ENCODE measurements at regions not wholly inside any gene's neighbourhood (a gene's known extent, or its start where the extent isn't known, plus 50 kb on each side); places are given as distances from the start of the nearest gene placed in this dataset.

- DNase-seq: no peak
Observed at GRCh38 chr6:115712291-115712961, 348.3 kb downstream of the FRK start.

DNA sequence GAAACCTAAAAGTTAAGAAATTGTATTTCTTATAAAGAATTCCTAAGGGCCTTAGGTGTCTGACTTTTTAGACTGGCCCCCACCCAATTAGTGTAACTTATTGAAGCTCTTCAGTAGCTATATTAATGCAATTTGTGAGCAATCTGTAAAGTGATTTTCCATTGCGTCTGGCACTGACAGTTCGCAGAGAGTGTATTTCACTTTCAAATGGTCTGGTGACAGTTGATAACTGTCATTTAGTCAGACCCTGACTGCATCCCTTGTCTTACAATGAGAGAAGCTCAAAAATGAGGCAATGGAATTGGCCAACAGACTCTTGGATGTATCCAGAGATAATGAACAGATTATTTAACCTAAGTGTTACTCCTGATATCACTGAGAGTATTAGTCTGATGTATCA, 351.8 kb downstream of the FRK start:
- no peak for DNase-seq

DNA sequence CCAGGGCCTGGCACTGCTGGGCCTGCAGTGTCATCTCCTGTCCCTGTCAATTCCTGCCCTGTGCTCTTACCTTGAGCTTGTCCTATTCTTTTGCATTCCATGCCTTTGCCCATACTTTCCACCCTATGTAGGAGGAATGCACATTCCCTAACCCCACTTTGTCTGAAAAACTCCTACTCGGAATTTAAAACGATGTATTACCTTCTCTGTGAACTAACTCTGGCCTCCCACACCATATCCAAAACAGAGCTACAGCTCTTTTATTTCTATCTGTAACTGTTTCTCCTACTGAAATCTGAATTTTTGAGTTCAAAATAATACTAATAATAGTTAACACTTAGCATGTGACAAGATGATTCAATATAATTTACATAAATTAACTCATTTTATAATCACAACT, 353.7 kb downstream of the FRK start:
- no peak for DNase-seq

- DNase-seq: no peak
Observed at GRCh38 chr6:115706324-115706723, 354.4 kb downstream of the FRK start.

- no peak for DNase-seq
Observed at GRCh38 chr6:115704028-115704427, 356.7 kb downstream of the FRK start.

- no peak for DNase-seq
Observed at GRCh38 chr6:115691433-115691832, 369.3 kb downstream of the FRK start.

DNA sequence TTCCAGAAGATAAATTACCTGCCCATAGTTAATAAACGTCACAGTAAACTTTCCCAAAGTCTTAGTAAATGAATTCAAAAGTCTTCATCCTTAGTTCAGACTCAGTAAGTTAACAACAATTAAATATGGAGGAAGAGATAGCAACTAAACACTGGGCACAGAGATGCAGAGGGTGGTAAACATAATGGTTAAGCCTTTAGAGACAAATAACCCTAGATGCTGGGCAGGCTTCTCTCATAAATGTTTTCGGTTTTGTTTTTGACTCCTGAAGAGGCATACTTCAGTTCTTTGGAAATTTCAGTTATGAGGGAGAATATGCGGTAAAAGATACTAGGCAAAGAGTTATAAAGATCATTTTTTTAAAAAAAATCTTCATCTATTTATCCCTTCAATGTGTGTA, 369.8 kb downstream of the FRK start:
- DNase-seq: no peak

- DNase-seq: no peak
Observed at GRCh38 chr6:115681978-115682775, 378.5 kb downstream of the FRK start.

DNA sequence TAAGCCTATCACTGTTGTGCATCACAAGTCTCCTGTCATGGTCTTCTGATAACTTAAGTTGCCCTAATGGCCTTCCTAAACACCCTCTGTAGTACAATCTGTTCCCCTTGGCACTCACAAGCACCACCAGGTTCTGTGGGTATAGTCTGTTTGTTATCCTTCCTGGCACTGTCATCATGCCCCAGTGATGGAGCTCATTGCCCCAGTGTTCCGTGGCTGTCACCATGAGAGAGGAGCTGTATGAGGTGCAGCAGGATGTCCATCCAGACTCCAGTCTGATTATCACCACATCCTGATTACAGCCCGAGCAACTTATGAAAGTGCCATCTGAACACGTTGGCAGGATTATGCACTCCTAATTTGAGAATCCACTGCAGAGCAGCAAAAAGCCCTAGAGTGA, 380.1 kb downstream of the FRK start:
- DNase-seq: no peak

DNA sequence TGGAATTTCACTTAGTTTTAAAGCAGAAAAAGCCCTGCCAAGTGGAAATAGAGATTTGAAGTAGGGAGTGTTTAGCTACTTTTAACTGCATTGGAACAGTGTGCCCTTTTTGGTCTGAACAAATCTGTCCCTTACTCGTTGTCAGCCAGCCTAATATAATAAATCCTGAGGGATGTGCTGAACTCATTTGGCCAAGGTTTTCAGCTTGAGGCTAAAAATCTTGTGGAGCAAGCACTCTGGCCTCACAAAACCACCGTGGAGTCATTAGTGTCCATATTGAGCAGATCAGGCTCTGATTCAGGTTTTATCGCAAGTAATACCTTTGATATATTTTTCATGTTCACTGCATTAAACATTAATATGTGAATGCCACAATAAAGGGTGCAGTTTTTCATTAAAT, 383.5 kb downstream of the FRK start:
- no peak for DNase-seq

DNA sequence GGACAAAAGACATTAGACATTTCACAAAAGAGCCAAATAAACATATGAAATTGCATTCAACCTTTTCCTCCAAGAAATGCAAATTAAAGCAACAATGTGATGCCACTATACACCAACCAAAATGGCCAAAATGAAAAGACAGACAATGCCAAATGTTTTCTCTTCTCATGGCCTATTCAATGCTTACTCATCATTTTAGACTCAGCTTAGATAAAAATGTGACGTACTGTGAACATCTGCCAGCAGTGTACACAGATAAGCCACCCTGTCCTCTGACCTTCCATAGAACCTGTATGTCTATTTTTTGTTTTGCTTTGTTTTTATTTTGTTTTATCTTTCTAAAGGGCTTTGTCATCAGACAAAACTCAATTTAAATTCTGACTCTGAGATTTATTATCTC, 385.2 kb downstream of the FRK start:
- DNase-seq: no peak

- no peak for DNase-seq
Observed at GRCh38 chr6:115668781-115669180, 391.9 kb downstream of the FRK start.

DNA sequence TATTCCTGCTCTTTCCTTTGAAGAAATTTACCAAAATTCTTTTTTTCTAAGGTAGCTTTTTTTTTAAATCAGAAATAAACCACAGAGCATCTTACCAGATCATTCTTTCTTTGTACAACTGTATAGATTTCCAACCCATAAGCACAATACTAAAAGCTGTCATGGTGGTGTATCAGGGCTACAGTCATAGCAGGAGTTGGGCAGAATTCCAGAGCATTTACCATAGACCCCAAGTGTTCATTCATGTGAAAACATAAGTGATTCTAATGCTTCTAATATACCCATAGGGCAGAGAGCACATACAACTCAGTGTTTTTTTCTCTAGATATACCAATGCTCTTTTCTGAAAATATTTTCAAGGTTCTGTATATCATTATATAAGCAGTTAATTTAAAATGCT, 392.5 kb downstream of the FRK start:
- no peak for DNase-seq

DNA sequence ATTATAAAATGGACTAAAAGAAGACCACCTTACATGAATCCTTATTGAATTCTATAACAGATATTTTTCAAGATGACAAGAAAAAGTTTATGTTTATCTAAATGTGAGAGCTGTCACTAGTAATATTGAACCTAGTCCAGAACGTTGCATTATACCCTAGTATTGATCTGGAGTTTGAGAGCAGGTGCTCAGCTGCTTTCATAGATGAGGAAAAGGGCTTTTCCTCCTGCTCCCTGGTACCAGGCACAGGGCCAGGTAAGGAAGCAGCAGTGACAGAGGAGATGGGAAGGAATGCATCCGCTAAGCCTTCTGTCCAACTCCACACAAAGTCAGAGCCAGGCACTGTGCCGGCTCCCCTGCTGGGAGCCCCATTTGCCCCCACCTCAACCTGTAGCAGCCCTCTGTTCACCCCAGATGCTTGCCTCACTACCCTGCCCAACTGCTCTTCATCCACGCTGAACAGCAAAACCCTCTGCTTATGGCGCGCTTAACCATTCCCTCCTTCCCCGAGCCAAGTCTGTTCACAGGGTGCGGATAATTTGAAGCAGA, 393.1 kb downstream of the FRK start:
- DNase-seq: peak; percentile 22

DNA sequence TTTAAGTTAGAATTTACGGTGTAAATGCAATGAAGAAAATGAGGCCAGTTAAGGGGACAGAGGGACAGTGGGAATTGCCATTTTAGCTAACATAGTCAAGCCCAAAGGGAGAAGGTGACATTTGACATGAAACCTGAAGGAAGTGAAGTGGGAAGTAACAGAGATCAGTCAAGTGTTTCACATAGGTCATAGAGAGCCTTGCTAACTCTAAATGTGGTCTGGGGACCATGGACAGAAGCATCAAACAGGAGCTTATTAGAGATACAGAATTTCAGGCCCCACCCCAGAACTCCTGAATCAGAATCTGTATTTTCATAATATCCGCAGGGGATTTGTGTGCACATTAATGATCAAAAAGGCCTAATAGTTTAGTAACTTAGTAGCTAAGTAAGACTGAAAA, 393.7 kb downstream of the FRK start:
- DNase-seq: no peak

DNA sequence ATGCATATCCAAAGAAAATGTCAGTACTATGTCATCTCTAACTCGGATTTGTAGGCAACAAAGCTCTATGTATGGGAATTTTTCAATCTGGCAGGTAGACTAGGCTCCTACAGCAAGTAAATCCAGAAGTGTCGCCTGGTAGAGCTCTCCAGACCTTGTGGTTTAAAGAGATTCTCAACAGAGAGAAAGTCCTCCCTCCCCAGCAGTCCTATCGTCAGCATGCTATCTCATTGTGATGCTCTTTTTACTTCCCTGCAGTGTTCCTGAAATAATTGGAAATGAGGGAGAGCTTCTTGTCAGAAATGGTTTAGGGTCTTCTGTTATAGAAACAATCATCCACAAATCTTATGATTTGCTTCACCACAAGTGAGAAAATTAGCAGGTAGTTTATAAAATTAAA, 395.4 kb downstream of the FRK start:
- DNase-seq: no peak

DNA sequence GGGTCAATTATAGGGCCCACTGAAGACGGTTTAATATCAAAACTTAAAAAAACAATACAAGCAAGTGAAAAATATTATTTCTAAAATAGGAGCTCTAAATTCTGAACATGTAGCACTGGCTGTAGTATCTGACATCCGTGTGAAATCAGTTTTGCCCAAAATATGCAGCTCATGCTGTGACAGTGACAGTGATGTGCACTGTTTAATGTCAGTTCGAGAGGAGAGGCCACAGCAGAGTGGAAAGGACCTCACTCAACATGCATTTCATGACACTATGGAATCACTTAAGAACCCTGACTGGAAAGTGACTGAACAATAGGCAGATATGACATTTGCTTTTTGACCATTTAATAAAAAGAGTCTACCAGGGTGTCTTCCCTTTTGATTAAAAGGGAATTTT, 397.0 kb downstream of the FRK start:
- no peak for DNase-seq

DNA sequence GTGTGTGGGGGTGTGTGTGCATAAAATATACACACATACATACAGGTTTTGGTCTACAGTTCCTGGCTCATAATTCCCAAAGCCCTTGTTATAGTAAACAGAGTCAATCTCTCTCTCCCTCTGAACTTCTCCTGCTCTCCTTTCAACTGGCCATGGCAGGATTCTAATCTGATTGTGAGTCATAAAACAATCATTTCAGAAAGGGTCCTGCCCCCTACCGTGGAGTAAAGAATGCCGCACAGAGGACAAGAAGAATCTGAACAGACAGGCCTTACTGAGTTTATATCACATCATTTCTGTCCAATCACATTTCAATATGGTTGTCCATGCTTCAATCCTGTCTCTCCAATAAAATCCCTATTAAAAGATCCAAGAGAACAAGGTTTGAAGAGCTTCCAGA, 416.9 kb downstream of the FRK start:
- DNase-seq: no peak

GRCh38 chr6:115634887-115635286, 425.8 kb downstream of the FRK start:
- no peak for DNase-seq

GRCh38 chr6:115634131-115634530, 426.6 kb downstream of the FRK start:
- DNase-seq: no peak

DNA sequence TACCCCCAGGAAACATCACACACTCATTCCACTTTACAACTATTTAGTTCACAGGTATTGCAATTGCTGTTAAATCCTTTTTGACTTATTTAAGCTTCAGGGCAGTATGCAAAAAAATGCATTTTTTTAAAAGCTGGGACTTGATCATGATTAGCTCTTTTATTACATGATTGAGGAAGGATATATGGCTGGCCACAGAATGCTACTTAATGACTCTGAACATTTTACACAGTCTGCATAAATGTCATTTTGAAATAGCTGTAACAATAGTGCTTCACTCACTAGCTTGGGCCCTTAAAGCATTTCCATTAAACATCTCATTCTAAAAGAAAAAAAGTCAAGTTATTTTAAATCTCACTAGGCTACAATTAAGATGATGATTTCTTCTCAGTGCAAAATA, 429.7 kb downstream of the FRK start:
- DNase-seq: no peak

GRCh38 chr6:115630424-115631024, 430.2 kb downstream of the FRK start:
- DNase-seq: no peak

GRCh38 chr6:115629415-115629814, 431.3 kb downstream of the FRK start:
- no peak for DNase-seq

DNA sequence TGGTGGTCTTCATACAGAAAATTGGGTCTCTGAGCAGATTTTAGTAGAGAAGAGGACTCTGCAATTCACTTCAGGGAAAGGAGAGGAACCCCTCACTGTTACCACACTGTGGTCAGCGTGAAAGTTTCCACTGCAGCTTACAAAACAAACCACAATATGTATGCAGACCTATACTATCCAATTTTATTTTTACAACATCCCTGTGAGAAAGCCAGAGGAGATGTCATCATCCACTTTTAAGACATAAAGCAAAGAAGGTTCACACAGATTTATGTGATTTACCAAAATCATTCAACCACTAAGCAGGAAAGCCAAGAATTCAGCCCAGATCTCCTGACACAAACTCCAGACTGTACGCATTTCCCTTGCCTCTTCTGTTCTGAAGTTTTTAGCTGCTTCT, 442.4 kb downstream of the FRK start:
- DNase-seq: no peak
